HepG2 (cell line): ENCODE measurements at regions not wholly inside any gene's neighbourhood (a gene's known extent, or its start where the extent isn't known, plus 50 kb on each side); places are given as distances from the start of the nearest gene placed in this dataset.

Source experiments
- ATAC-seq: fragments of 200-7000 bp; cut with Tn5 transposase; 3 replicates; pipeline ENCODE4 v1.9.1; 2020; ENCODE audit warnings: mild to moderate bottlenecking, moderate library complexity
- BruUV-seq: library from RNA; stranded (reverse); fragments of 400-500 nt; replicated peaks from 2 replicates; lab custom pipeline; 2021; lab: Mats Ljungman, UMichigan
- CTCF ChIA-PET: fragments of 300-600 bp; formaldehyde crosslinking; extraction: SDS; loops from one replicate; lab custom pipeline; 2021; ENCODE audit warnings: low total read pairs, inconsistent platforms, low intra/inter-chr PET ratio; lab: Yijun Ruan, JAX
- POLR2A ChIA-PET: fragments of 350-600 bp; sonication (Branson Sonifier 250); formaldehyde crosslinking; loops from one replicate; lab custom pipeline; 2020; ENCODE audit warnings: antibody characterized with exemption, inconsistent platforms; lab: Yijun Ruan, JAX
- DNase-seq: peaks from one replicate; pipeline ENCODE4 v3.0.0-alpha.2; 2015; ENCODE audit warnings: low spot score
- FAIRE-seq: peaks from 3 replicates; lab custom pipeline; 2011; peaks lifted over from hg19 to GRCh38; lab: Jason Lieb, UNC
- H2AFZ ChIP-seq: one replicate; pipeline ENCODE4 v1.6.1; 2011; ENCODE audit warnings: low read length, inconsistent platforms
- H3K27ac ChIP-seq: fragments of 300-600 bp; 3 replicates; pipeline ENCODE4 v1.8.0; 2011; ENCODE audit warnings: mixed run types, mild to moderate bottlenecking, mixed read lengths, low read length, inconsistent platforms; ENCODE audit not compliant: insufficient read depth; ENCODE audit errors: extremely low read length
- H3K27me3 ChIP-seq, 2 experiments: fragments of 200-600 bp in 1 of 2; 2 replicates in 1 of 2; 3 replicates in 1 of 2; pipeline versions ENCODE4 v1.6.0 to v1.8.0; 2011; ENCODE audit warnings: low read length in 2 of 2, mild to moderate bottlenecking in 2 of 2, moderate library complexity in 2 of 2, inconsistent platforms in 1 of 2; ENCODE audit not compliant: insufficient read depth in 2 of 2, control insufficient read depth in 1 of 2
- H3K36me3 ChIP-seq, 2 experiments: fragments of 200-600 bp in 1 of 2; replicated peaks in 1 of 2; 2 replicates in 1 of 2; 3 replicates in 1 of 2; pipeline versions ENCODE4 v1.5.1 to v1.8.0; 2011; ENCODE audit warnings: low read length in 2 of 2, inconsistent platforms in 1 of 2; ENCODE audit not compliant: insufficient read depth in 2 of 2, control insufficient read depth in 1 of 2
- H3K4me1 ChIP-seq: 2 replicates; pipeline ENCODE4 v1.5.1; 2012; ENCODE audit warnings: low read length, inconsistent platforms; ENCODE audit not compliant: insufficient read depth
- H3K4me2 ChIP-seq: 2 replicates; pipeline ENCODE4 v1.6.0; 2011; ENCODE audit warnings: low read depth, low read length, inconsistent platforms
- H3K4me3 ChIP-seq, 3 experiments: fragments of 200-600 bp in 1 of 3; sonication (generic), shearing (Covaris generic) in 1 of 3; replicated peaks in 1 of 3; 2 replicates each; pipeline ENCODE4 v1.5.1; 2011 to 2016; ENCODE audit warnings: low read length in 3 of 3, inconsistent platforms in 2 of 3, low read depth in 2 of 3, mild to moderate bottlenecking in 2 of 3, control low read depth in 1 of 3, mixed read lengths in 1 of 3; ENCODE audit not compliant: insufficient read depth in 1 of 3
- H3K79me2 ChIP-seq: one replicate; pipeline ENCODE4 v1.6.1; 2011; ENCODE audit warnings: low read length, inconsistent platforms; ENCODE audit not compliant: insufficient read depth
- H3K9ac ChIP-seq: 2 replicates; pipeline ENCODE4 v1.6.0; 2011; ENCODE audit warnings: mild to moderate bottlenecking, low read depth, low read length, inconsistent platforms; ENCODE audit not compliant: insufficient read depth
- H3K9me3 ChIP-seq: 2 replicates; pipeline ENCODE4 v1.5.1; 2012; ENCODE audit warnings: mild to moderate bottlenecking, low read length
- H4K20me1 ChIP-seq: 2 replicates; pipeline ENCODE4 v1.6.0; 2011; ENCODE audit warnings: inconsistent platforms, mild to moderate bottlenecking, low read length, moderate library complexity; ENCODE audit not compliant: insufficient read depth
- CREM ChIP-seq, 2 experiments: sonication (generic) in 1 of 2; formaldehyde crosslinking in 1 of 2; IDR thresholded peaks; 2 replicates each; pipeline versions ENCODE4 v1.4.0 to v1.6.1; 2016 to 2020; ENCODE audit warnings: antibody characterized with exemption in 1 of 2, mild to moderate bottlenecking in 1 of 2, missing genetic modification reagents in 1 of 2
- EEA1 ChIP-seq: sonication (generic); formaldehyde crosslinking; IDR thresholded peaks from 2 replicates; pipeline ENCODE4 v1.5.1; 2020; ENCODE audit warnings: mild to moderate bottlenecking, missing genetic modification reagents, borderline replicate concordance
- KDM5A ChIP-seq: fragments of 200-600 bp; sonication (generic); IDR thresholded peaks from 2 replicates; pipeline ENCODE4 v1.7.0; 2018; ENCODE audit warnings: antibody characterized with exemption, mild to moderate bottlenecking, low read length, borderline replicate concordance
- NCOR1 ChIP-seq: fragments of 200-600 bp; sonication (generic); IDR thresholded peaks from 2 replicates; pipeline ENCODE4 v1.7.0; 2017; ENCODE audit warnings: antibody characterized with exemption, low read length, borderline replicate concordance
- ZHX2 ChIP-seq, 2 experiments: sonication (generic) in 1 of 2; formaldehyde crosslinking in 1 of 2; IDR thresholded peaks; 2 replicates each; pipeline versions ENCODE4 v1.6.1 to v1.9.0; 2014 to 2022; ENCODE audit warnings: antibody characterized with exemption in 1 of 2, borderline replicate concordance in 1 of 2, inconsistent platforms in 1 of 2, low read depth in 1 of 2, missing genetic modification reagents in 1 of 2
- ZNF550 ChIP-seq: sonication (generic); formaldehyde crosslinking; IDR thresholded peaks from 2 replicates; pipeline ENCODE4 v1.4.0; 2020; ENCODE audit warnings: mild to moderate bottlenecking, missing genetic modification reagents, borderline replicate concordance
- ZNF646 ChIP-seq: sonication (generic); formaldehyde crosslinking; IDR thresholded peaks from 2 replicates; pipeline ENCODE4 v1.9.0; 2021; ENCODE audit warnings: mild to moderate bottlenecking, missing genetic modification reagents
- WGBS: methylation state at CpG from one replicate; pipeline ENCODE4 v1.1.6; 2017; ENCODE audit warnings: low lambda C conversion rate; 5-methylcytosine and 5-hydroxymethylcytosine counted together
- in situ Hi-C: cut with HindIII; loops from 2 replicates; pipeline ENCODE4 v1.10.0; 2017; ENCODE audit warnings: low pct_unique_long_range_greater_than_20kb; ENCODE audit not compliant: extremely low pct_ligation_motif_present
- intact Hi-C: fragments of 100-400 bp; cut with micrococcal nuclease; formaldehyde crosslinking; loops from one replicate; pipeline ENCODE4 v1.10.0; 2022; ENCODE audit not compliant: unreplicated experiment

GRCh38 chr15:69592954-69593353 is 140.3 kb downstream of the RPLP1 start:
- POLR2A ChIA-PET = no interaction called here
- TF ChIP-seq KDM5A (no peak), ZNF646 (CRISPR knock-in tag) (no peak), NCOR1 (no peak), EEA1 (no peak), ZNF550 (CRISPR knock-in tag) (no peak), ZHX2 (IDR thresholded peaks at IDR 0.05; ENCODE audit: low read depth) (no peak), ZHX2 (CRISPR knock-in tag; IDR thresholded peaks at IDR 0.05; ENCODE audit: borderline replicate concordance) (no peak), CREM (IDR thresholded peaks at IDR 0.05) (no peak), CREM (CRISPR knock-in tag; IDR thresholded peaks at IDR 0.05) (no peak)
- Histone ChIP-seq H3K4me2 (no peak overlapping the region), H3K79me2 (no peaks in the 10 kb centered on the region), H3K27ac (no peak overlapping the region), H3K36me3 (no peaks in the 10 kb centered on the region), H3K27me3 (peaks cover 18 to 79% of the 10 kb centered on the region in 2 experiments; a peak in 4 of 5 replicates), H4K20me1 (peaks cover 93% of the 10 kb centered on the region), H3K9me3 (no peaks in the 10 kb centered on the region), H2AFZ (no peak overlapping the region), H3K4me1 (peaks cover 36% of the 10 kb centered on the region), H3K4me3 (no peak overlapping the region), H3K9ac (no peak overlapping the region)
- DNase-seq = no peak
- ATAC-seq = no peak
- 25% methylated on average over 2 of the region's 2 CpGs for WGBS
- no peak for FAIRE-seq
- BruUV-seq = no TSS peak
- in situ Hi-C loops (loop anchor here (25.0 kb wide), 1 partner anchor 544 kb away; no protein-coding TSS in a partner anchor), intact Hi-C loops (loop anchor here (5.0 kb wide), 2 partner anchors 131 to 504 kb away; partner anchors contain the start of gene TLE3)
- CTCF ChIA-PET = no interaction called here
